ENCODE measurements at regions not wholly inside any gene's neighbourhood (a gene's known extent, or its start where the extent isn't known, plus 50 kb on each side); places are given as distances from the start of the nearest gene placed in this dataset.

- no peaks in the 10 kb centered on the region for H3K4me1 ChIP-seq
- TF ChIP-seq CTCF (IDR thresholded peaks at IDR 0.05): no peak
- H3K27ac ChIP-seq: no peak overlapping the region
- 85 to 91% (median 89%) methylated on average over 5 of the region's 5 CpGs for WGBS, 3 donors
- H3K27me3 ChIP-seq (ENCODE audit: insufficient read depth in 3 of 3, low read length in 2 of 3): peaks cover 0 to 5% (median 0%) of the 10 kb centered on the region in 3 donors
- ATAC-seq: no peak
- no peak for DNase-seq
- no peaks in the 10 kb centered on the region for H3K36me3 ChIP-seq (ENCODE audit: insufficient read depth in 1 of 2, low read depth in 1 of 2)
- intact Hi-C loops (cut with DNase I): no loop called here
- H3K4me3 ChIP-seq: no peak overlapping the region
- no peaks in the 10 kb centered on the region for H3K9me3 ChIP-seq
Measured at GRCh38 chr6:111984516-111985201, 69.2 kb upstream of the CCN6 start.

- intact Hi-C loops (cut with DNase I): no loop called here
- TF ChIP-seq CTCF (IDR thresholded peaks at IDR 0.05): no peak
- Histone ChIP-seq H3K4me1 (no peaks in the 10 kb centered on the region), H3K27me3 (ENCODE audit: insufficient read depth in 3 of 3, low read length in 2 of 3) (no peaks in the 10 kb centered on the region), H3K27ac (no peak overlapping the region), H3K36me3 (ENCODE audit: insufficient read depth in 1 of 2, low read depth in 1 of 2) (no peaks in the 10 kb centered on the region), H3K9me3 (no peaks in the 10 kb centered on the region), H3K4me3 (no peak overlapping the region)
- 95 to 96% (median 95%) methylated on average over 4 of the region's 4 CpGs for WGBS, 3 donors
- DNase-seq (no peak), ATAC-seq (no peak)
Measured at GRCh38 chr6:111985202-111985731, 68.6 kb upstream of the CCN6 start.

- Histone ChIP-seq H3K4me1 (no peaks in the 10 kb centered on the region), H3K36me3 (ENCODE audit: insufficient read depth in 1 of 2, low read depth in 1 of 2) (no peaks in the 10 kb centered on the region), H3K4me3 (no peak overlapping the region), H3K27me3 (ENCODE audit: insufficient read depth in 3 of 3, low read length in 2 of 3) (no peaks in the 10 kb centered on the region), H3K27ac (no peak overlapping the region), H3K9me3 (no peaks in the 10 kb centered on the region)
- 95 to 97% (median 97%) methylated on average over 3 of the region's 3 CpGs for WGBS, 3 donors
- ATAC-seq: no peak
- intact Hi-C loops (cut with DNase I): no loop called here
- no peak for DNase-seq
- no peak for TF ChIP-seq CTCF (IDR thresholded peaks at IDR 0.05)
Measured at GRCh38 chr6:111986651-111987050, 67.3 kb upstream of the CCN6 start.

- TF ChIP-seq CTCF (IDR thresholded peaks at IDR 0.05): no peak
- no peaks in the 10 kb centered on the region for H3K4me1 ChIP-seq
- ATAC-seq (no peak), DNase-seq (no peak)
- no peaks in the 10 kb centered on the region for H3K9me3 ChIP-seq
- H3K36me3 ChIP-seq (ENCODE audit: insufficient read depth in 1 of 2, low read depth in 1 of 2): no peaks in the 10 kb centered on the region
- 92 to 100% (median 93%) methylated on average over 1 of the region's 1 CpG for WGBS, 3 donors
- H3K27me3 ChIP-seq (ENCODE audit: insufficient read depth in 3 of 3, low read length in 2 of 3): no peaks in the 10 kb centered on the region
- no peak overlapping the region for H3K27ac ChIP-seq
- intact Hi-C loops (cut with DNase I): no loop called here
- no peak overlapping the region for H3K4me3 ChIP-seq
Measured at GRCh38 chr6:111987295-111987694, 66.6 kb upstream of the CCN6 start.

GRCh38 chr6:111988926-111989325, 65.0 kb upstream of the CCN6 start:
- 96 to 99% (median 98%) methylated on average over 2 of the region's 2 CpGs for WGBS, 3 donors
- Histone ChIP-seq H3K9me3 (no peaks in the 10 kb centered on the region), H3K27me3 (ENCODE audit: insufficient read depth in 3 of 3, low read length in 2 of 3) (no peaks in the 10 kb centered on the region), H3K27ac (no peak overlapping the region), H3K4me1 (no peaks in the 10 kb centered on the region), H3K36me3 (ENCODE audit: insufficient read depth in 1 of 2, low read depth in 1 of 2) (no peaks in the 10 kb centered on the region), H3K4me3 (no peak overlapping the region)
- DNase-seq: no peak
- intact Hi-C loops (cut with DNase I): no loop called here
- no peak for TF ChIP-seq CTCF (IDR thresholded peaks at IDR 0.05)
- ATAC-seq: no peak
